Breast epithelium (tissue), 3 donors: ENCODE measurements at regions not wholly inside any gene's neighbourhood (a gene's known extent, or its start where the extent isn't known, plus 50 kb on each side); places are given as distances from the start of the nearest gene placed in this dataset.

Experiments
- CTCF ChIP-seq, 3 donors: fragments of 450-650 bp; IDR thresholded peaks; one replicate each; pipeline ENCODE4 v1.5.1; 2016 to 2017; ENCODE audit warnings: antibody characterized with exemption in 3 of 3, mild to moderate bottlenecking in 3 of 3, moderate library complexity in 3 of 3
- POLR2A ChIP-seq: fragments of 450-650 bp; IDR thresholded peaks from one replicate; pipeline ENCODE4 v1.6.1; 2016; ENCODE audit warnings: antibody characterized with exemption, mild to moderate bottlenecking, moderate library complexity

- TF ChIP-seq POLR2A (no peak), CTCF (IDR thresholded peaks at IDR 0.05) (no peak)
These were observed 157.5 kb downstream of the FBLN2 start for GRCh38 chr3:13706451-13706850.
